Activated CD4-positive, alpha-beta T cell treated with anti-CD3 and anti-CD28 coated beads for 48 hours (primary cell): ENCODE measurements at regions not wholly inside any gene's neighbourhood (a gene's known extent, or its start where the extent isn't known, plus 50 kb on each side); places are given as distances from the start of the nearest gene placed in this dataset.
"Not testable (repeated sequence)": the region's sequence is repeated elsewhere in the genome, so short reads cannot be mapped to it uniquely, and the experiment has no call there.

ENCODE experiments used
- DNase-seq: peaks from one replicate; pipeline ENCODE4 v3.0.0-alpha.2; 2020

- DNase-seq: no peak
Observed at GRCh38 chr16:63652091-63652490, 1469.8 kb downstream of the CDH11 start.

DNA sequence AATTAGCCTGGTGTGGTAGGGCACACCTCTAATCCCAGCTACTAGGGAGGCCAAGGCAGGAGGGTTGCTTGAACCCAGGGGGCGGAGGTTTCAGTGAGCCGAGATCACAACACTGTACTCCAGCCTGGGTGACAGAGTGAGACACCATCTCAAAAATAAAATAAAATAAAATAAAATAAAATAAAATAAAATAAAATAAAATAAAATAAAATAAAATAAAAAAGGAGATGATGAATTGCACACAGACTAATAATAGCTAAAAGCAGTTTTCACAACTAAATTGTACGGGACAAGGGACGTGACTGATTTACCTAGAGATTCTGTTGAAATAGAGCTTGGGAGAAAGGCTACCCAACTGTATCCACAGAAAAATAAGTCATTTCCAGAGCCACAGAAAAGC is 1471.3 kb downstream of the CDH11 start:
- no peak for DNase-seq

DNA sequence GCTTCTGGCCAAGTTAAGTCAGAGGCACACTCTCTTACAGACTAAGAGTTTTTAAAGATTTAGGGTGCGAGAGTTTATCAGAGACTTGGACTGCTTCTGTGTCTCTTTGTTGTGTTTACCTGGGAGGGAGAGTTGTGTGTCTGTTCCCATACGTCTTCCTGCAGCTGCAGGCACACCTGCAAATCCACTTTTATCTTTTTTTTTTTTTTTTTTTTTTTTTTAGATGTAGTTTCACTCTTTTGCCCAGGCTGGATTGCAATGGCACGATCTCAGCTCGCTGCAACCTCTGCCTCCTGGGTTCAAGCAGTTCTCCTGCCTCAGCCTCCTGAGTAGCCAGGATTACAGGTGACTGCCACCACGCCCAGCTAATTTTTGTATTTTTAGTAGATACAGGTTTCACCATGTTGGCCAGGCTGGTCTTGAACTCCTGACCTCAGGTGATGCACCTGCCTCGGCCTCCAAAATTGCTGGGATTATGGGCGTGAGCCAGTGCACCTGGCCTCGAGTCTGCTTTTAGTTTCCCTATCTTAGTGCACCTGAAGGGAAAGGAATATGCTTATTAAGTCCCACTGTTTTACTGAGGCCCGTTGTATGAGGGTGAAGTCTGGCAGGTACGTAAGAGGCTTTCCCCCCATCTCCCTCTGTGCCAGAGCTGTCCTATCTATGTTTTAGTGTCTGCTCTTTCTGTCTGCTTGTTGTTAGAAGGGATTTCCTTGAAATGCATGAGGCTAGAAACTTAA is 1488.0 kb downstream of the CDH11 start:
- not testable (repeated sequence) for DNase-seq

DNA sequence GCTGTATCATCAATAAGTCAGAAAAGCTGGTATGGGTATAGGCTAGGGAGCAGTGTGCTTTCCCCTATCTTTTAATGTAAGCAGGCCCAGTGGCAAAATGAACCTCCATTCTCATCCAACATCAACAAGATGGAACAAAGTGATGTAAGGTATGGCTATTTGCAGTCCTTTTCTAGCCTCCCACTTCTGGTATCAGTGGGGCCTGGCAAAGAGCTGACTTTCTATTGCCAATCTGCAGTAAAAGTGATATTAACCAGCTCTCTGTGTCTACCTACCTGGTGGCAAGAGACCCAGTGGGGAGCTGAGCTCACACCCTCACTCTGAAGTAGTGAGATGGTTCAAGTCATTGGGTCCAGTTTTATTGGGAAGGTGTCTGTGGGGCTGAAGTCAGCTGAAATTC is 1492.6 kb downstream of the CDH11 start:
- no peak for DNase-seq

DNA sequence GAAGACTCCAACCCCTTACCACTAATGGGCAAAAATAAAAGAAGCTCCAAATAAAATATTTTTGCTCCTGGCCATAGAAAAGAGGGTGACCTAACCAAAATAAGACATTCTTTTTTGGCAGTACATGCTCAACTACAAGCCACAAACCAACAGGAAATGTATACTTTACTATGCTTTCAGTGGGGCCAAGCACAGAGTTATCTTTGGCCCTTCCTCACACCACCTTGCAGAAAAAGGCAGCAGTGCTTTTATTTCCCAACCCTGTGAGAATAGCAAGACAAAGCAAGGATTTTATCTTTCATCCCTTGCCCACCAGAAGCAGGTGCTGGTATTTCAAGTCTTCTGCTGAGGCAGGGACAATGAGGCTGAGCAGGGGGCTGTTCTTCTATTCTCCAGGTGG is 1493.1 kb downstream of the CDH11 start:
- DNase-seq: no peak

DNA sequence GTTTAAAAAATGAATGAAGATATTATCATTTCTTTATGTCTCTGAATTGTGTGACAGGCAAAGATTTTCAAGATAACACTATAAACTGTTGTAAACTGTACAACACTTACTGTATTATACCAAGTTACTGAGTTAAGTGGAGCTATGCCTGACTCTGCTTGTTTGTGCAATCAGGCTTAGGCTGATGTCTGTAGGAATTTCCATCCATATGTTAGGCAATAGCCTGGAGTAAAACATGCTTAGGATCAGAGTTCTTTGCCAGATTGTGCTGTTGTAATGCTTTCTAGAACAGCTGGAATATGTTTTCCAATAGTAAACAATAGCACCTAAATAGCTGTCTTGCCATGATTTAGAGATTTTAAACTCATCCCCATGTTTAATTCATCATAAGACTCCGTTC is 1496.7 kb downstream of the CDH11 start:
- DNase-seq: no peak

- no peak for DNase-seq
Observed at GRCh38 chr16:63623551-63624039, 1498.3 kb downstream of the CDH11 start.

- DNase-seq: no peak
Observed at GRCh38 chr16:63618896-63619485, 1502.9 kb downstream of the CDH11 start.

DNA sequence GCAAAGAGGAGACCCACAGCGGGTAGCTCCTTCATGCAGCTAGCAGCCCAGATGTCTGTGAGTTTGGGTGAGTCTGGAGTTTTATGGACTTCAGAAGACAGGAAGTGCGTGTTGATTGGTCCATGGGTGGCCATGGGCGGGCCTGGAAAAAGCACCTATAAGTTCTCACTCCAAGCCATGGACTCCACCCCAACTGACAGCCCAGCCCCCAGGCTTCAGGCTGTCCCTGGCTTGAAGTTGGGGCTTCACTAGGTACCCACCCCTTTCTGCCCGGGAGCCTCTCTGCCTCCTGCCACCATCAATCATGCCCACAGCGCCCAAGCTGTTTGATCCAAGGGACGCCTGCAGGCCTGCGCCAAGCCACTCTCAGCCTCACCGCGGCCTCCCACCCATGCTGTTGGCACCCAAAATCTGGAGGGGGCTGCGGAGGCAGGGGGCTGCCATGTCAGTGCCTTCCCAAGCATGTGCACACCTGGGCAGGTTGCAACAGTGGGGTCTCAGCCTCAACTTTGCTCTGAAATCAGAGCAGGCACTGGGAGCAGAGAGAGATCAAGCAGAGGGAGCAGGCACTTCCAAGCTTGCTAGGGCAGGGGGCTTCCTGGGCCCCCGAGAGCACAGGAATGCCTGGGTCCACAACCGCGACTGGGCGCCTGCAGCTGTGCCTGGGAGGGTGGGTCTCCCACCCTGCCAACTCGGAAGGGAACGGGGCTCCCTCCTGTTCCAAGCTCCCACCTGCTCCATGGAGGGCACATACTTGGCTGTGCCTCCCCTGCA is 1503.7 kb downstream of the CDH11 start:
- no peak for DNase-seq

DNA sequence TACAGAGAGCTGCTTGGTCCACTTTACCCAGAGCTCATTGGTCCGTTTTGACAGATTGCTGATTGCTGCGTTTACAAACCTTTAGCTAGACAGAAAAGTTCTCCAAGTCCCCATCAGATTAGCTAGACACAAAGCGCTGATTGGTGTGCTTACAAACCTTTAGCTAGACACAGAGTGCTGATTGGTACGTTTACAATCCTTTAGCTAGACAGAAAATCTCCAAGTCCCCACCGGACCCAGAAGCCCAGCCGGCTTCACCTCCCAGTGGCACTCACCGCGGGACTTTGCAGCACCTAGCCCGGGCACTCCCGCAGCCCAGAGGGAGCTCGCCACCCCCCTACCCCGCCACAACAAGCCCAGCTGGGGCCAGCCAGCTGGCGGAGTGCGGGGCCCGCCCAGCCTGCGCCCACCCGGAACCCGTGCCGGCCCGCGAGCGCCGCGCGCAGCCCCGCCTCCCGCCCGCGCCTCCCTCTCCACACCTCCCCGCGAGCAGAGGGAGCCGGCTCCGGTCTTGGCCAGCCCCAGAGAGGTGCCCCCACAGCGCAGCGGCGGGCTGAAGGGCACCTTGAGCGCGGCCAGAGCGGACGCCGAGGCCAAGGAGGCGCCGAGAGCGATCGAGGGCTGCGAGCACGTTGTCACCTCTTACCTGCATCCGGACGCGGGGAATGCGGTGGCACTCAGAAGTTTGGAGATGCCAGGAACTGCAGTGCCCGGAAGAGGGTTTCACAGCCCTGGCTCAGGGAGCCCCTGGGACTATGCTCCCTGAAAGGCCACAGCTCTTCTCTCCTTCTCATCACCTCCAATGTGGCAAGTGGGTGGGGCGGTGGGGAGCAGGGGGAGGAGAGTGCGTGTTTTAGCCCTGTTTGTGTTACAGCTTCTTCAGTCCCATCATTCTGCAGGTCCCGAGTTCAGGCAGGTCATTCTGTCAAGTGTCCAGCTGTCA is 1504.5 kb downstream of the CDH11 start:
- DNase-seq: no peak

DNA sequence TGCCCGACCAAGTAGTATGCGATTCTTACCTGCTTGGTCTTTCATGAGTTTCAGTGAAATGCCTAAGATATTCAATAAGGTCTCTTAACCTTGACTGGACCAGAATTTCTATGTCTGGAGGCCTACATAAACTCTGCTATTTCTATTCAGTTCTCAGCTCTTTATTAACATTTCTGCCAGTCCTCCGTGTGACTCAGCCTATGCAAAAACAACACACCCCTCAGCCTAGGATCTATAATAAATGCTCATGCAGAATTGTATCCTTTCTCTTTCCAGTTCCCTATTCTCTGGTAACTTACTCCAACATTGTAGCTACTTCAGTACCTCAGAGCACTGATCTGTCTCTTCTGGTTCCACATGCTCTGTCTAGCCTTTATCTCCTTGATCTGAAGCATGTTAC is 1507.4 kb downstream of the CDH11 start:
- DNase-seq: no peak

DNA sequence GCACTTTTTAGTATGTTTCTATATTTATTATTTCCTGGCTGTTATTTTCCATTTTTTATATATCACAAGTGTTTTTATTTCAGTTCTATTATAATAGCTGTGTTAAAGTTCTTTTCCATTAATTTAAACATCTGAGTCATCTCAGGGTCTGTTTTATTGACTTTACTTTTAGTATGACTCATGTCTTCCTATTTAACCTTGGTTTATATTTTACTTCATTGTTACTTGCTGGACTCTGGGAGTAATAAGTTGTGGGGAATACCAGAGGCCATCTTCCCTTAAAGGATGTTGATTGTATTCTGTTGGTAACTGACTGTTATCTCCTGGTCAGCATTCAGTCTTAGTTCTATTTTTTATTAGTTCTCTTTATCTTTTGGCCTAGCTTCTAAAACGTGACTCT is 1508.2 kb downstream of the CDH11 start:
- DNase-seq: no peak

DNA sequence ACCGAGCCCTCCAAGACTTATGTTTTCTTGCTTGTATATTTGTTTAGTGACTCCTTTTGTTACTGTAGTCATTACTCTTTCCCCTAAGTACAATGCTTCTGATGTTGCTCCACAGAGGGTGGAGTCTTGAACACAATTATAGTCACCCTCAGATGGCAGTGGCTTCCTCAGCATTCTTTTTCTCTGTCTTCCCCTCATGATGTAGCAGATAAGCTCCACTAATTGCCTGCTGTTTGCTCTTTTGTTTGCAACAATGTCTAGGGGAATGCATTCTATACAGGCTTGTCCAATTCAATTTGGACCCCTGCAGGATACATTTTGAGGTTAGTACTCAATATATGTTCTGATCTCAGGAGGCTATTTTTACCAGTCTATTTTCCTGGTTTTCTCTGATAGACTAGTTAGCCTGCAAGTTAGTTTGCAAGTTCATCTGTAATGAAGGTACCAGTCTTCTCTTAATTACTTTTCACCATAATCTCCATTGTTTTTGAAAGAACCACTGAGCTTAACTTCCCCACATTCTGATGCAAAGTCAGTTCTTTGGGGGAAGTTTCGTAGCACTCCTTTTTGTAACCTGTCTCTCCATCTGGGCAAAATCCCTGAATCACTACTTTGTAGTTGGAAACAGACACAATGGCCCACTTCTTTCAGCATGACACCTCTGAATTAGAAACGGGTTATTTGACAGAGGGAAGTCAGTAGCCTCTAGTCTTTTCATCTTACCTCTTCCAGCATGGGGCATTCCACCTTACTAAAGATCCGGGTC is 1509.2 kb downstream of the CDH11 start:
- DNase-seq: no peak

DNA sequence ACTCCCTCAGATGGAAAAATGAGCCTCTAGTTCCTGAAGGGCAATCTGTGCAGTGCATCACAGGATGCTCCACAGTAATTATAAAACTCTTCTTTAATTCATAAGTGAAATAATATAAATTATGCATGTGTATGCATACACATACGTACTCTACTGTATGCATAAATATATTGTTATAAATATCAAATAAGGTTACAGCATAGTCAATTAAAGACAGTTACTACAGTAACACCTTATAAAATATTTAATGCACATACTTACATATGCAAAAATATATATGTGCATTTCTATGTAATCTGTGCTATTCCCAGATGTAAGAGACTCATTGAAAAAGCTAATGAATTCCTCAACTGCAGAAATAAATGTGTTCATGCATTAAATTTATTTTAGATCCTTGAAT is 1515.1 kb downstream of the CDH11 start:
- no peak for DNase-seq

- no peak for DNase-seq
Observed at GRCh38 chr16:63602206-63602927, 1519.5 kb downstream of the CDH11 start.

GRCh38 chr16:63596716-63597115 is 1525.1 kb downstream of the CDH11 start:
- no peak for DNase-seq

GRCh38 chr16:63592852-63593251 is 1529.0 kb downstream of the CDH11 start:
- DNase-seq: no peak

DNA sequence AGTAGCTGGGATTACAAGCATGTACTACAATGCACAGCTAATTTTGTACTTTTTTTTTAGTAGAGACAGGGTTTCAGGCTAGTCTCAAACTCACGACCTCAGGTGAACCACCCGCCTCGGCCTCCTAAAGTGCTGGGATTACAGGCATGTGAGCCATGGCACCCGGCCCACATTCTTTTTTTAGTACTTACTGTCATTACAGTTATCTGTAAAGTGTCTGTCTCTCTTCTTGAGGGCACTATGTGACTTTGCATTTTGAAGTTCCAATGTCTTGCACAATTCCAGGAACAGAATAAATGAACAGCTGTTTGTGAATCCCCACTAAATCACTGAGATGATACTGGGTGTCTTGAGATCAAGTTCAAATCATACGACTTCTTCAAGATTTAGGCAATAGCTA is 1540.3 kb downstream of the CDH11 start:
- DNase-seq: no peak

GRCh38 chr16:63578791-63579190 is 1542.6 kb upstream of the CDH8 start:
- DNase-seq: no peak

DNA sequence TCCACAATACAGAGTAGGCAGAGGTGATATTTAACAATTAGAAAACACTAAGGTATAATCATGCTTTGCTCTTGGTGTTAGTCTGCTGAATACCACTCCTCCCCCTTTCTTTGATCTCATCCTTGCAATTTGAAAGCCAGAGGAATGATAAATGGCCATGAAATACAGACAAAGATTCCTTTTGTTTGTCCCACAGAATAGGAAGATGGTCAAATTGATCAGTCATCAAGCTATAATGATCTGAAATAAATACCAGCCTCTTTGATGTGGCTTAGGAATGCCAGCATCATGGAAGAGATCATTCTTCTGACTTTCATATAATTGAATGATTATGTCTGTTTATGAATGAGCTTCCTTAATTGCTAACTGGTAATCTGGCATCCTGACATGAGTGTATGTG is 1541.7 kb upstream of the CDH8 start:
- no peak for DNase-seq

GRCh38 chr16:63575041-63575440 is 1538.8 kb upstream of the CDH8 start:
- no peak for DNase-seq
